Upper lobe of left lung (tissue), 4 donors: ENCODE measurements at regions not wholly inside any gene's neighbourhood (a gene's known extent, or its start where the extent isn't known, plus 50 kb on each side); places are given as distances from the start of the nearest gene placed in this dataset.

Source experiments
- CTCF ChIP-seq, 6 experiments: fragments of 450-650 bp in 4 of 6; fragments of 200-600 bp in 2 of 6; sonication (generic) in 2 of 6; IDR thresholded peaks; one replicate each; pipeline ENCODE4 v1.5.1; 2016 to 2019; ENCODE audit warnings: antibody characterized with exemption in 6 of 6
- POLR2A ChIP-seq, 4 donors: fragments of 450-650 bp; IDR thresholded peaks; one replicate each; pipeline ENCODE4 v1.5.1; 2016 to 2017; ENCODE audit warnings: antibody characterized with exemption in 4 of 4, mild to moderate bottlenecking in 2 of 4
- POLR2AphosphoS5 ChIP-seq, 2 donors: sonication (generic); formaldehyde crosslinking; IDR thresholded peaks; one replicate each; pipeline ENCODE4 v1.5.1; 2017; ENCODE audit warnings: antibody characterized with exemption in 2 of 2

GRCh38 chr10:55803055-55803454, 558.0 kb downstream of the ZWINT start:
- no peak for TF ChIP-seq CTCF (IDR thresholded peaks at IDR 0.05)
- no peak for TF ChIP-seq POLR2A (IDR thresholded peaks at IDR 0.05)
- no peak for TF ChIP-seq POLR2AphosphoS5 (IDR thresholded peaks at IDR 0.05)
